GM18519 (cell line): ENCODE measurements at regions not wholly inside any gene's neighbourhood (a gene's known extent, or its start where the extent isn't known, plus 50 kb on each side); places are given as distances from the start of the nearest gene placed in this dataset.
A peak's percentile ranks its signal among the peaks of the same experiment; 100 is the strongest.

ENCODE experiments used
- ATAC-seq: cut with Tn5 transposase; IDR thresholded peaks from one replicate; pipeline ENCODE4 v1.9.1; 2021; ENCODE audit warnings: mild to moderate bottlenecking, moderate library complexity; ENCODE audit not compliant: unreplicated experiment, low FRiP score

DNA sequence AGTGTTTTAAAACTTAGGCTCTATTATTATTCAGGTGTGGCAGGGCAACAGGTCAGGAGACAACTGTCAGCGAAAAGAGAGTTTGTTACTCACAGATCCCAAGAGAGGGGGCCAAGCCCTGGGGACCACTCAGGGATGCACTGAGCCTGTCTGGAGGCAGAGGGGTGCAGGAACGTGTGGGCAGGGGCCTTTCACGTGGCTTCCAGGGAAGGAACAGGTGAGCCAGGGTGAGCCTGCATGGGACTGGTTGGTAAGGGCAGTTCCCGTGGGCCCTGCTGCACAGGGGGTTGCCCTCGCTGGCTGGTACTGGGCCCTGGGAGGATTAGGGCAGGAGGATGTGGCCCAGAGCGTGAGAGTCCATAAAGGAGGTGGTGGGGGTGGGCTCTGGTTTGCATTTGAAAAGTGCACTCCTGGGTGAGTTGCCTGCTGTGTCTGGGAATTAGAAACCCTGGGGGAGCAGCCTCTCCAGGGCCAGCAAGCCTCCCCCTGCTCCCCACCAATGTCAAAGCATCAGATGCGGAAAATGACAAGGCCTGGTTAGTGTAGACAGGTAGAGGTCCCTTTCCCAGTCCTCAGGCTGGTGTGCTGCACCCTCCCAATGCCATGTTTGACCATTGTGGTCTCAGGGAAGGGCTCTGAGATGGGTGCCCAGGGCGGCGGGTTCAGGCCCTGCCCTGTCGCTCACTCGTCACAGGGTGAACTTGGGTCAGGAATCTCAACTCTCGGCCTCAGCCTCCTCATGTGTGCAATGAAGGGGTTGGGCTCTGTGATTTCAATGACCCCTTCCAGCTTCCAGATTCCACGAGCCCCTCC, 127.4 kb upstream of the RPS6KA2 start:
- ATAC-seq, result no peak

DNA sequence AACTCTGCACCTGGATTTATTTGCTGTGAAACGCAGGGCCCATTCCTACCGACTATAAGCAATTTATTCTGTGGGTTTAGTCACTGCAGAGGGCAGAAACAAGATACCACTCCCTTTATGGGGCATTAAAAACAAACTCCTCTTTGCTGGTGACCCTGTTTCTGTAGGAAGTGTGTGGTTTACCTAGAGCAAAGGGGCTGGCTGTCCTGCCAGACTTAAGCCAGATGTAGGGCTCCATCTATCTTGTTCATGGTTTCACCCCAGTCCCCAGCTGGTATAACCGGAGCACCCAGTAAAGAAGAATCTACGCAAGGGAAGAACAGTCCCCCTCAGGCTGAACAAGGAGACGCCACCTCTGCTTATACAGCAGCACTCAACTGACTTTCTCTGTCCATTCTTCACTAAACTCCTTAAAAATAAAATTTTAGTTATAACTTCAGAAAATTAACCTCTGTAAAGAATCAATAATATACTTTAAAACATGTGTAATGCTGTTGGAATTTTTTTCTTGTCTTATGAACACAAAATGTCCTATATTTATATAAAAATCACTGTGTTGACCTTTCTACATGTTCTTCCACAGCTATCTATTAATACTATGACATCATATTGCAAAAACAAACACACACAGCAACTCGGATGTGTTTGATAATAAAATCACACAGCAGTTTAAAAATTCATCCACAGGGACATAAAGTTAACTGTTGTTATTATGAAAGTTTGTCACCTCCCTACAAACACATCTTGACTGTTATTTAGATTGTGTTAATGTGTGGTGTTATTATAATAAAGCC, 126.1 kb upstream of the RPS6KA2 start:
- ATAC-seq, result no peak

DNA sequence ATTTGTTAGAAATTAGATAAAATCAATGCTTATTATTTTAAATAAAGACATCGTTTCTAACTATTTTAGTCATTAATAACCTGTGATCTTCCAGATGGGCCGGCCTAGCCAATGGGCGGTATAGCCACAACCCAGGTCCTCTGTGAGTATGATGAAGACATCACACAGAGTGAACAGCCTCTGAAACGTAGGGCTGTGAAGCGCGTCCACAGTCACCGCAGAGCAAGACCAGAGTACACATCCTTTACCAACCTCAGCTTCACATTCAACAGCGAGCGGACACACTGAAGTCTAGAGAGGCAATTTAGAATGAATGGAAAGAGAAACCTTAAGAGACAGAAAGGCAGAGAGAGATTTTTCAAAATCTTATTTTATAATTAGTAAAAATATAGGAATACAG, 125.0 kb upstream of the RPS6KA2 start:
- peak; percentile 96 for ATAC-seq

DNA sequence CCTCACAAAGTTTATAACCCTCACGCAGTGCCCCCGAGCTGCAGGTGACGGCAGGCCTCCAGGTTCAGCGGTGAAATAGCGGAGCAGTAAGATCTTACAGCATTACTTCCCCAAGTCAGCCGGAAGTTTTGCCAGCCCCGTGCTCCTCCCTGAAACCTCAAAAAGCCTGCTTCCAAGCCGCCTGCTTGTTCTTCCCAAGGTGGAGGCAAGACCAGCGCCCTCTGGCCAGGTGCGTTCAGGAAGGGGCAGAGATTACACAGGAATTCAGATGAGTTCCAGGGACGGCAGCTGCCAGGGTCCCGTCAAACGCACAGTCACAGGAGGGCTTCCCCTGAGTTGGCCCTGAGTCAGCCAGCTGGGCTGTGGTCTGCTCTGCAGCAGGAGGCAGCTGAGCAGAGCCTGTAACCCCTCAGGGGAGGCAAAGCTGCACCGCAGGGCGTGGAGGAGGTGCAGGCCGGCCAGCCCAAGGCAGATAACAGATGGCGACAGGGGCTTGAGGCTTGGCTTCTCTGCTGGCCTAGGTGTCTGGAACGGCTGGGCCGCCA, 124.1 kb upstream of the RPS6KA2 start:
- peak; percentile 60 for ATAC-seq

DNA sequence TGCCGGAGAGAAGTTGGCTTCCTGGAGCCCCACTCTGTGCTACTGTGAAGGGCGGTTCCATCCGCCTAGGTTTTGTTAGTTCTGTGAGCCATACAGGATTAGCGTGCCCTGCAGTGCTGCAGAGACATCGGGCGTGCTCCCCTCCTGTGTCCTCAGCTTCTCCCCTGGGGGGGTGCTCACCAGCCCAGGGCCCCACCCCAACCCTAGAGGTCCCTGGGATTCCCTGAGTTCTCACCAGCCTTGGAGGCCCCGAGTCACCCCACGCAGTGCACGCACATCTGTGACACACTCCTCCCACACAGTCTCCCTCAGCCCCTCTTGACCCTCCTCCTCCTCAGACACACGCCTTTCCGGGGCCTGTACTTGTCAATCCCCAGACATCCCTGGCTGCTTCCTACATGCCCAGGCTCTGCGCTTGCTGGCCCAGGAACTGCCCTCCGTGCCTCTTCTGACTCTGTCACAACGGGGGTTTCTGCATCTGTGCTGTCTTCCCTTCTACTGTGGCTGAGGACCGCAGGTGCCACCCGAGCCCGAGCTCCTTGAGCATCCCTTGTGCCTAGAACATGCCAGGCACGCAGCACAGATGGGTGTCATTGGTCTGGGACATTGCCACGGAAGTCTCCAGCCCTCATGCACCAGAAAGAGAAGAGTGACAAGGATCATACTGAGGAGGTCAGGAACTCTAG, 123.2 kb upstream of the RPS6KA2 start:
- ATAC-seq, result no peak

DNA sequence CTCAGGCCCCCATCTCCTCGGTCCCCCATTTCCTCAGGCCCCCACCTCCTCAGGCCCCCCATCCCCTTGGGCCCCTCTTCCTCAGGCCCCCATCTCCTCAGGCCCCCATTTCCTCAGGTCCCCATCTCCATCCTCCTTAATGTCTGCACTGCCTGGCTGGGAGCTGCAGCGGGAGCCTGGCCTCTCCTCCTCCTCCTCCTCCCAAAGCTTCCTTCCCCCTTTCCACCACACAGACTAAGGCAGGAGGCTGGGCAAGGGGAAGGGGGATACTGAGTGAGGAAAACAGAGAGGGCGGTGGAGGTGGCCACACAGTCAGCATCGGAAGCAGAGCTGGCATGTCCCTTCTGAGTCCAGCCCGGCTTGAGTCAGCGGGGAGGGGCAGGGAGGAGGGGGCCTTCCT, 122.6 kb upstream of the RPS6KA2 start:
- no peak for ATAC-seq

DNA sequence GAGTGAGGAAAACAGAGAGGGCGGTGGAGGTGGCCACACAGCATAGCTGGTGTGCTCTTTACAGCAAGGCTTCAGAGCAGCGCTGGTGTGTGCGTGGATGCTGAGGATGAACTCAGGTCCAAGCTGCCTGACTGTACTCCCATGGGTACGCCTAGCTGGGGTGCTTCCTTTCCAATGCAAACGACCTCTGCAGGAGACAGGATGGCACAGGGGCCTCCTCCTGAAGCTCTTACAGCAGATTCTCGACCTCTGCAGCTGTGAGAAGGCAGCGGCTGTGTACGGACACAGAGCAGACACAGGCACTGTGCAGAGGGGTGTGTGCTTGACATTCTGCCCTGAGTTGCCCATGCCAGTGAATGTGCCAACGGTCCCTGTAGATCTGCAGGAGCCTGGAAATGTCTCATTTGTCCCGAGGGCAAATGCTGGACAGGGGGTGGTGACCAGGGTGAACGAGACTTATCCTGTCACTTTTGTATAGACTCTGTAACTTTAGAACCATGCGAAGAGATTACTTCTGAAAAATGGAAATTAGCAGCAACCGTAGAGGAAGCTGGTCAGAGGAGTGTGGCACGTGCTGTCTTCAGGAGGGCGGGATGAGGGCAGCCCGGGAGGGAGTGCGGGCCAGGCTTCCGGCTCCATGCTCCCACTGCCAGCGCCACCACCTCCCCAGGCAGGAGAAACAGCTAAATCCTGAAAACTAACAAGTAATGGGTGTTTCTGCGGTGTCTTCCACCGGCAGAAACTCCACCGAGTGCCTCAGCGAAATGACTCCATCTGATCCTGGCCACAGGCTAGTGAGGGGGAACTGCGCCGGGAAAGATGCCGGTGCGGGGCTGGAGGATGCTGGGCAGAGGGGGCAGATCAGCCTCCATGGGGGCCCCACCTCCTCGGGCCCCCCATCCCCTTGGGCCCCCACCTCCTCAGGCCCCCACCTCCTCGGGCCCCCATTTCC, 120.9 kb upstream of the RPS6KA2 start:
- no peak for ATAC-seq

DNA sequence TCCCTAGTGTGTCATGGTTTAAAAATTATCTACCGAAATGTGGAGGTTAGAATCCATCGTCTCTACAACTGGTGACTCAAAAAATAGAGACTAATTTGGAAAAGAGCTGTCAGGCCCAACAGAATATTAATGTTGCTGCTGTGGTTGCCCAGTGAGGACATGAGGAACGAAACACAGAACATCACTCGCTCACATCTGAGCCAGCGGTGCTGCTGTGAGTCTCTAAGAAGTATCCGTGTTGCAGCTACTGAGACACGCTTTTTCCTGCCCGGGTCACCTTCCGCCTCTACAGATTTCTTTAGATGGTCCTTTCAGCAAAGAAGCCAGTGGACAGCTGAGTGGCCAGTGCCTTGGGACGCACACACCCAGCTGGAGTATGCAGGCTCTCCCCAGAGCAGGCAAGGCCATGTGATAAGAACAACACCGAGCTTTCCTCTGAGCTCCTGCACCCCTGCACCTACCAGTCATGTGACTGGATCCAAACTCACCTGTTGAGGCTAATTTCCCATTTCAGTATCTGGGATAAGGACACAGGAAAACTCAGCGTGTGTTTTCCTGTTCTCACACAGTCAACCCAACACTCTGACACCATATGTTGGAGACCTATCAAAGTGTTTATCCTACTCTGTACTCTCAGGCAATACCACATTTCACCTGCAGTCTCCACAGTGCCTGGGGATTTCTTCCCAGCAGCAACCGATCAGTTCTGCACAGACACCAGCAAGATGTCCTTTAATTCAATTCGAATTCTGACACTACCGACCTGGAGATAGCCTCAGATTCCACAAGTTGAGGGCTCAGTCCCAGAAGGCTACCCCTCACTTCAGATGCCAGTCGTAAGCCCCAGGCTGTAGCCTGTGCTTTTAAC, 119.0 kb upstream of the RPS6KA2 start:
- no peak for ATAC-seq

DNA sequence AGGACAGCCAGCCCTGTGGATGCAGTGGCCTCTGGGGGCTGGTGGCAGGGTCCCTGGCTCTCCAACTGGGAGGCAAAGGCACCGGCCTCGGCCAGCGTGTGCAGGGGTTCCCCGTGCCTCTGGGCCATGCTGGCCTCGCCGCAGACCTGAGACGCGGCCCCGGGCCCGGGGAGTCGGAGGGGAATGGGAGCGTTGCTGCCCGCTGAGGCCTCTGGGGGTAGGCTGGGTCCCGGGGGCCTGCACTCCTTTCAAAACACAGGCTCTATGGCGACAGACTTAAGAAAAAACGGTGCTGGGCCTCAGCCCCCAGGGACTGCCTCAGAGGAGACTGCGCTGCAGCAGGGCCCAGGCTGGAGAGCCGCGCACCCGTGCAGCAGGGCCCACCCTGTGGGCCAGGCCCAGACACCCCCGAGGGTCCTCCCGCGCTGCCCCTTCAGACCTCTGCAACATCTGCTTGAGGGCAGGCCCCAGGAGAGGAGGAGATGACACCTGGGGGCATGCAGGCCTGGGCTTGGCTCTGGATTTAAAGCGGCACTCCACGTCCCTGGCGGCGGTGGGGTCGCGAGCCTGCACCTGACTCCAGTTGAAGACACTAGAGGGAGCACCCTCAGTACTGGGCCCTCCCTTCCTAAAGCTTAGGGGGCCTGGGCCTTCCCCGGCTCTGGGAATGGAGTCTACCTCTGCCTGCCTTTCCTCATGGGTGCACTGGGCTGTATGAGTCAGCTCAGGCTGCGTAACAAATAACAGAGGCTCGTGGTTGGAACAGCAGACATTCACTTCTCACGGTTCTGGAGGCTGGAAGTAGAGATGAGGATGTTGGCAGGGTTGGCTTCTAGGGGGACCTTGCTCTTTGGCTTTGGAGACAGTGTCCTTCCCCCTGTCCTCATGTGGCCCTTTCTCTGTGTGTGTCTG, 117.4 kb upstream of the RPS6KA2 start:
- ATAC-seq, result no peak

DNA sequence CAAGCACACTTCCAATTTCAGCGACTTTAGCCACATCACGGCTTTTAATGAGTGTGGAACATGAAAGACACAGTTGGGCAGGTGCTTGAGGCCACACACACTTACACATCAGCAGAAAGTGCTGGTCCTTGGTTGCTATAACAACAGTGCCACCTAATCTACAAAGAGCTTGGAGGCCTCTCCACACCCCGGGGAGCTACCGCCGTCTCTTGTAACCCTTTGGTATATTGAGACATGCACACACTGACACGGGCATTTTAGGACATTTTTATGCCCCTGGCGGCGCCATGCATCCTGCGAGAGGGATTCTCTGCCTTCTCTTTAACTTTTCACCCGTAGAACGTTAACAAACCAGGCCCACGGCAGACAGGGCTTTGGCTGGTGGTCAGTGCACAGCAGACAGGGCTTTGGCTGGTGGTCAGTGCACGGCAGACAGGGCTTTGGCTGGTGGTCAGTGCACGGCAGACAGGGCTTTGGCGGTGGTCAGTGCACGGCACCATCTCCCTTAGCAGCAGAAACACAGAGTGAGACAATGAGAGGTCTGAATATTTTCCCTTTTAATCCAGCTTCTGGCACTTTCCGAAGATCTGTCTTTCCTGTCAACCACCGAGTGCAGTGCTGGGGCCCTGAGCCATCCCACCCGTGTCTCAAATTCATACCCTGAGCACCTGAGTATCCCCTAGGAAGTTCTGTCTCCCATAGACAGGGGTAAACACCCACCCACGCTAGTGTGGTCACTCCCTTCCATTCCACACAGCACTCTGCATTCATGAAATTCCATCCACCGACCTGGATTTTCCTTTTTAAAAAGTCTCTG, 116.6 kb upstream of the RPS6KA2 start:
- ATAC-seq, result no peak

DNA sequence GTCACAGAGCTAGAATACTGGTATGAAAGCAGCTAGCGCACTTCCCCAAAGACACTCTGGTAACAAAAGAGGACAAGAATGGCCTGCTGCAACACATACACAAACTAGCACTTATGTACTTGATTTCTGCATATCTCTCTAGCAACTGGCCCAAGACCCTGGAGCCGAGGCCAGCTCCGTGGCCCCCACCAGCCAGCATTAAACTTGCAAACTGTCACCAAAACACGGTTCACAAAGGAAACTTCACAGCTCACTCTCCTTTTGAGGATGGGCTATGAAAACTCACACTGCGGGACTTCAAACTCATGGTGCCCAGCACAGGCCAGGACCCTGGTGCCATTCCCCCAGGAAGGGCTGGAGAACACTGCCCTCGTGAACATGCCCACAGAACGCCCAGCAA, 115.9 kb upstream of the RPS6KA2 start:
- no peak for ATAC-seq

DNA sequence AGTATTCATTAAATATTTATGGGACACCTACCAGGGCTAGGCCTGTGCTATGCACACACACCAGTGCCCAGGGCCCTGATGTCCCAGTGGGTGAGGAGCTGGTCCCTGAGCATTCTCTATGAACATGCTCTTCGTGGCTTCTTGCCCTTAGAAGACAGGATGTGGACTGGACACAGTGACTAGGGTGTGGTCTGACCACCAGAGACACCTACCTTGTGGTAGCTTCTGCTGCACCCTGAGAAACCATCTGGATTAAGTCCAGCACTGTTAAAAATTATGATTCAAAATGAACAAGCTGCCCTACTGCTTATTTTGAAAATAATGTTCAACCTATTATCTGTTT, 112.9 kb upstream of the RPS6KA2 start:
- no peak for ATAC-seq

DNA sequence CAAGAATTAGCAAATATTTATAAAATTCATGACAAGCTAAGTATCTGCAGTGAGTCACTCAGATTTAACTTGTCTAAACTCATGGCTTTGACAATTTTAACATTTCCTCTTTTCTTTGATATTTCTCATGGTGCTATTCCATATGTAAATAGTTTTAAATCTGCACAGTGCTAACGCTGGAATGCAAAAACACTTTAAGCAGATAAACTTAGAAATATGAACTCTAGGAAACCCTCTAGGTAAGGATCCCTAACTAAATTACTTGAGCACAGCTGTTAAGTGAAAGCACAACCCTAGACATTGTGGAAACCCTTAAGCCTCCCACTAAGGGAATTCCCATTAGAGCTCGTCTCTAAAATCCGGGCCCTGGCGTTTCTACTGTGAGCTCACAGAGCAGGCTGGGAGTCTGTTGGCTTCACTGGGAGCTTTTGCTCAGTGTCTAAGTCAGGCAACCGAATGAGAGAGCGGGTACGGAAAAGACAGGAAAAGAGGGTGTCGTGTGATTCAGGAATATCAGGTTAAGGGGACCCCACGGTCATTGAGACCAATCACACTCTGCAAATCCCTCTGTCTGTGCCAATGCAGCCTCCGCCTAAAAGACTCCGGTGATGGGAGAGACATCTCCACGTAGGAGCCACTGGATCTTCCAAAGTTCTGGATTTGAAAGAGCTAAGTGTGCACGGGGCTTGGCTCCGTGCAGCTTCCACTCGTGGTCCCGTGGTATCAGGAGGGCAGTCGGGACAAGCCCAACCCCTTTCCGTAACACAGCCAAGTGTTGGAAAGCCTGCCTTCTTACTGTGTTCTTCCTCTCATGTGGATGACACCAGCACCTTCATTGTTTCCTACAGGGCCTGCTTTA, 112.3 kb upstream of the RPS6KA2 start:
- ATAC-seq, result no peak

DNA sequence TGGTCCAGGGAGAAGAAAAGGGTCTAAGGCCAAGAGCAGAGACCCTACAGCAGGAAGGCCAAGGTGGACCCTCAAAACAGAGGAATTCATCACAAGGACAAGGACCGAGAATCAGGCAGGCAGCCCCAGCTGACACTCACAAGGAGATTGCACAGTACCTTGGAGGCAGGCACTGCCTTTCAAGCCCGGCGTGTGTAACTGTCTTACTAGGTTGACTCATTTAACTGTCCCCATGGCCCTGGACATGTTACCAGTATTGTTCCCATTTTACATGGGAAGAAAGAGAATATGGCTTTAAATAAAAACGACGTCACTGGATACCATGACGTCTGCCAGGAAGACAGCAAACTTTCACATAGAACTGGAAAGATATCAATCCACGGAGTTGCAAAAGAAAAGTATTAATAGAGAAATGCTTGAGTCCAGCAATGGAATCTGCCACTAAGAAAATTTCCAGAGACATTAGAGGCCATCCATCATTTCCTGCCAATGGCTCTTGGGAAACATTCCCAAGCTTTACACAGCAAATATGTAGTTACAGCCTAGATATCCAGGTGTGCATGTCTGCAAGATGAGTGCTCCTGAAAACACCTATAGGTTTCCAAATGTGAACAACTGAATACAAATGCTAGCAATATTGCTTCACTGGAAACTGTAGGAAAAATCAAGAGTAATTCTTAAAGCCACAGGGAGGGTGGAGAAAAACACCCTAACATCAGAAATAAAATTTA, 111.5 kb upstream of the RPS6KA2 start:
- ATAC-seq, result no peak

DNA sequence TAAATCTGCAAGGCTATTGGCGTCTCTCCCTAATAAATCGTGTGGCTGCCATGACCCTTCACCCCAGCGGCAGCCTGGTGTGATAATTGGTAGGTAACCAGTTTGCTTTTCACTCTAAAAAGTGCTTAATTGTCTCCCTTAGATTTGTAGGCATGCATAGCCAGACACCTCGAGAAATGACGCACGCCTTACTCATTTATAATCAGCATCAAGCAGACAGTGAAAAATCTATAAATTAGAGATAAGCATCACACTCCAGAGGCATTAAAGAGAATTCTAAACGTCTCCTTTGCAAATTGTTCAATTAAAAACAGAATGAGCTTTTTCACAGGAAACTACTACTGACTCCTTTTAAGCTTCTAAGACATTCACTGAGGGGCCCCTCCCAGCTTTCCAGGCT, 110.2 kb upstream of the RPS6KA2 start:
- ATAC-seq, result no peak

DNA sequence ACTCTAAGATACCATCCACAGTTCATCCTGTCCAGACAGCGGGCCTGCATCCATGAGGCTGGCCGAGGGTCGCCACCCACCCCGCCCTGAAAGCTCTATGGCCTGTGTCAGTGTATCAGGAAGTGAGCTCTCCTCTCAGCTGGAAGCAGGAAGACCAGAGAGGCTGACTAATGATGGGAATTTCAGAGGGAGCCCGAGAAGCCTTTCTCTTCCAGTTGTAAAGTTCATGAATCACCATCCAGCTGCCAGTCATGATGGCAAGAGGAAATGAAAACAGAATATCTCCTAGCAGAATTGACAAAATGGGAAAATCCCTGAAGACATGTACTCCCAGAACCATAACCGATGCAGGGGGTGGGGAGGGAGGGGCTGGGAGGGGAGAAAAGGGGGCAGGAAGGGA, 109.6 kb upstream of the RPS6KA2 start:
- ATAC-seq, result no peak
